ENCODE measurements at regions not wholly inside any gene's neighbourhood (a gene's known extent, or its start where the extent isn't known, plus 50 kb on each side); places are given as distances from the start of the nearest gene placed in this dataset.

- DNase-seq (ENCODE audit: low spot score): no peak
Observed at GRCh38 chr18:42632801-42633200, 482.7 kb downstream of the RIT2 start.

GRCh38 chr18:42635378-42636048 lies 480.0 kb downstream of the RIT2 start:
- no peak for DNase-seq (ENCODE audit: low spot score)

GRCh38 chr18:42636309-42636708 lies 479.2 kb downstream of the RIT2 start:
- no peak for DNase-seq (ENCODE audit: low spot score)

- no peak for DNase-seq (ENCODE audit: low spot score)
Observed at GRCh38 chr18:42640160-42640559, 475.3 kb downstream of the RIT2 start.

GRCh38 chr18:42641996-42642395 lies 473.5 kb downstream of the RIT2 start:
- no peak for DNase-seq (ENCODE audit: low spot score)

- DNase-seq (ENCODE audit: low spot score): no peak
Observed at GRCh38 chr18:42644729-42645131, 470.8 kb downstream of the RIT2 start.

- peak; percentile 71 for DNase-seq (ENCODE audit: low spot score)
Observed at GRCh38 chr18:42649331-42650035, 466.0 kb downstream of the RIT2 start.

GRCh38 chr18:42654556-42654955 lies 460.9 kb downstream of the RIT2 start:
- no peak for DNase-seq (ENCODE audit: low spot score)

GRCh38 chr18:42657551-42657950 lies 457.9 kb downstream of the RIT2 start:
- DNase-seq (ENCODE audit: low spot score): no peak

GRCh38 chr18:42658171-42658570 lies 457.3 kb downstream of the RIT2 start:
- DNase-seq (ENCODE audit: low spot score): no peak

- no peak for DNase-seq (ENCODE audit: low spot score)
Observed at GRCh38 chr18:42659187-42659586, 456.3 kb downstream of the RIT2 start.

- no peak for DNase-seq (ENCODE audit: low spot score)
Observed at GRCh38 chr18:42670860-42671259, 444.6 kb downstream of the RIT2 start.

GRCh38 chr18:42675810-42676209 lies 439.7 kb downstream of the RIT2 start:
- no peak for DNase-seq (ENCODE audit: low spot score)

GRCh38 chr18:42683094-42683493 lies 432.4 kb downstream of the RIT2 start:
- DNase-seq (ENCODE audit: low spot score): no peak

- no peak for DNase-seq (ENCODE audit: low spot score)
Observed at GRCh38 chr18:42689310-42689709, 426.2 kb downstream of the RIT2 start.

All from kidney capillary endothelial cell (primary cell).